Mesothelial cell of epicardium (in vitro differentiated cells): ENCODE measurements at regions not wholly inside any gene's neighbourhood (a gene's known extent, or its start where the extent isn't known, plus 50 kb on each side); places are given as distances from the start of the nearest gene placed in this dataset.

Source experiments
- DNase-seq, 2 experiments: peaks; one replicate each; pipeline ENCODE4 v3.0.0; 2021; ENCODE audit warnings: low spot score in 2 of 2; ENCODE audit not compliant: unreplicated experiment in 2 of 2
- H3K27ac Mint-ChIP-seq: 2 replicates; pipeline ENCODE4 v1.8.0; 2021; ENCODE audit warnings: mixed read lengths
- H3K27me3 Mint-ChIP-seq: 2 replicates; pipeline ENCODE4 v1.8.0; 2021; ENCODE audit warnings: low read depth, mixed read lengths
- H3K36me3 Mint-ChIP-seq: 2 replicates; pipeline ENCODE4 v1.8.0; 2021; ENCODE audit warnings: mixed read lengths
- H3K4me1 Mint-ChIP-seq: 2 replicates; pipeline ENCODE4 v1.8.0; 2021; ENCODE audit warnings: mixed read lengths
- H3K4me3 Mint-ChIP-seq: 2 replicates; pipeline ENCODE4 v1.8.0; 2021; ENCODE audit warnings: mild to moderate bottlenecking, moderate library complexity, mixed read lengths
- H3K9me3 Mint-ChIP-seq: 2 replicates; pipeline ENCODE4 v1.8.0; 2021; ENCODE audit warnings: mixed read lengths
- CTCF ChIP-seq: fragments of 200-600 bp; sonication (generic); IDR thresholded peaks from one replicate; pipeline ENCODE4 v1.5.0; 2021; ENCODE audit warnings: antibody characterized with exemption; ENCODE audit not compliant: unreplicated experiment

- Mint-ChIP-seq H3K36me3 (no peaks in the 10 kb centered on the region), H3K27me3 (peaks cover 12% of the 10 kb centered on the region), H3K4me3 (no peak overlapping the region), H3K9me3 (peaks cover 13% of the 10 kb centered on the region), H3K27ac (no peak overlapping the region), H3K4me1 (peaks cover 4% of the 10 kb centered on the region)
- DNase-seq: no peak
- no peak for TF ChIP-seq CTCF
Observed at GRCh38 chr3:66574091-66574490, 73.3 kb upstream of the LRIG1 start.

GRCh38 chr3:66577426-66578203 is 76.8 kb upstream of the LRIG1 start:
- TF ChIP-seq CTCF: no peak
- H3K4me3 Mint-ChIP-seq: no peak overlapping the region
- peaks cover 7% of the 10 kb centered on the region for H3K27me3 Mint-ChIP-seq
- H3K36me3 Mint-ChIP-seq: no peaks in the 10 kb centered on the region
- H3K9me3 Mint-ChIP-seq: peaks cover 16% of the 10 kb centered on the region
- H3K4me1 Mint-ChIP-seq: no peaks in the 10 kb centered on the region
- H3K27ac Mint-ChIP-seq: no peak overlapping the region
- no peak for DNase-seq

- no peak overlapping the region for H3K27ac Mint-ChIP-seq
- H3K36me3 Mint-ChIP-seq: no peaks in the 10 kb centered on the region
- peaks cover 5% of the 10 kb centered on the region for H3K27me3 Mint-ChIP-seq
- no peak overlapping the region for H3K4me3 Mint-ChIP-seq
- peaks cover 16% of the 10 kb centered on the region for H3K9me3 Mint-ChIP-seq
- no peak for TF ChIP-seq CTCF
- no peak for DNase-seq
- H3K4me1 Mint-ChIP-seq: no peaks in the 10 kb centered on the region
Observed at GRCh38 chr3:66581256-66581655, 80.4 kb upstream of the LRIG1 start.

GRCh38 chr3:66582721-66583423 is 82.0 kb upstream of the LRIG1 start:
- peaks cover 16% of the 10 kb centered on the region for H3K9me3 Mint-ChIP-seq
- no peaks in the 10 kb centered on the region for H3K4me1 Mint-ChIP-seq
- H3K27ac Mint-ChIP-seq: no peak overlapping the region
- no peak overlapping the region for H3K4me3 Mint-ChIP-seq
- no peaks in the 10 kb centered on the region for H3K36me3 Mint-ChIP-seq
- DNase-seq: no peak
- peaks cover 5% of the 10 kb centered on the region for H3K27me3 Mint-ChIP-seq
- no peak for TF ChIP-seq CTCF

GRCh38 chr3:66583424-66584040 is 82.7 kb upstream of the LRIG1 start:
- Mint-ChIP-seq H3K36me3 (no peaks in the 10 kb centered on the region), H3K4me1 (no peaks in the 10 kb centered on the region), H3K27ac (no peak overlapping the region), H3K4me3 (no peak overlapping the region), H3K9me3 (peaks cover 13% of the 10 kb centered on the region), H3K27me3 (peaks cover 5% of the 10 kb centered on the region)
- no peak for TF ChIP-seq CTCF
- no peak for DNase-seq
